ENCODE measurements at regions not wholly inside any gene's neighbourhood (a gene's known extent, or its start where the extent isn't known, plus 50 kb on each side); places are given as distances from the start of the nearest gene placed in this dataset.

DNA sequence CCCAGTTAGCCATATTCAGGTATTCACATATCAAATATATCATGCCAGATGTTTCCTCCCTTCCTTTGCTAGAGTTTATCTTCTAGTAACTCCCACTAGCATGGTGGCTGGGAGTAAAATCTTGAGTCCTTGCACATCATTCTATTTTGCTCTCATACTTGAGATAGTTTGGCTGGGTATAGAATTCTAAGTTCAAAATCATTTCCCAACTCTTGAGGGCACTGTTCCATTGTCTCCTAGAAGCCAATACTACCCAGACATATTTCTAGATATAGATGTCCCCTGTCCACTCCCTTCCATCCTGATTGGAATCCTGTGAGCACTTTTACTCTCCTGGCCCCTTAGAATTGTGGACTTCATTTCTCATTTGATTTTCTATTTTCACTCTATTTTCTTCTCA, 104.7 kb downstream of the ZFP64 start:
- TF ChIP-seq, protein P1, sequence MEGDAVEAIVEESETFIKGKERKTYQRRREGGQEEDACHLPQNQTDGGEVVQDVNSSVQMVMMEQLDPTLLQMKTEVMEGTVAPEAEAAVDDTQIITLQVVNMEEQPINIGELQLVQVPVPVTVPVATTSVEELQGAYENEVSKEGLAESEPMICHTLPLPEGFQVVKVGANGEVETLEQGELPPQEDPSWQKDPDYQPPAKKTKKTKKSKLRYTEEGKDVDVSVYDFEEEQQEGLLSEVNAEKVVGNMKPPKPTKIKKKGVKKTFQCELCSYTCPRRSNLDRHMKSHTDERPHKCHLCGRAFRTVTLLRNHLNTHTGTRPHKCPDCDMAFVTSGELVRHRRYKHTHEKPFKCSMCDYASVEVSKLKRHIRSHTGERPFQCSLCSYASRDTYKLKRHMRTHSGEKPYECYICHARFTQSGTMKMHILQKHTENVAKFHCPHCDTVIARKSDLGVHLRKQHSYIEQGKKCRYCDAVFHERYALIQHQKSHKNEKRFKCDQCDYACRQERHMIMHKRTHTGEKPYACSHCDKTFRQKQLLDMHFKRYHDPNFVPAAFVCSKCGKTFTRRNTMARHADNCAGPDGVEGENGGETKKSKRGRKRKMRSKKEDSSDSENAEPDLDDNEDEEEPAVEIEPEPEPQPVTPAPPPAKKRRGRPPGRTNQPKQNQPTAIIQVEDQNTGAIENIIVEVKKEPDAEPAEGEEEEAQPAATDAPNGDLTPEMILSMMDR (optimal IDR thresholded peaks at IDR 0.05 in 1 of 3, IDR thresholded peaks at IDR 0.05 in 1 of 3, conservative IDR thresholded peaks at IDR 0.05 in 1 of 3; ENCODE audit: extremely low read depth in 1 of 3, insufficient read depth in 2 of 3, low read length in 3 of 3): no peak
- TF ChIP-seq EZH2 (IDR thresholded peaks at IDR 0.05; ENCODE audit: low read length): no peak
